Neuronal stem cell (in vitro differentiated cells): ENCODE measurements at regions not wholly inside any gene's neighbourhood (a gene's known extent, or its start where the extent isn't known, plus 50 kb on each side); places are given as distances from the start of the nearest gene placed in this dataset.

Source experiments
- DNase-seq: peaks from one replicate; pipeline ENCODE4 v3.0.0-alpha.2; 2013; ENCODE audit warnings: low spot score
- H2AFZ ChIP-seq: one replicate; pipeline ENCODE4 v1.6.1; 2013; ENCODE audit warnings: mild to moderate bottlenecking, low read length, inconsistent platforms
- H2AK5ac ChIP-seq: 2 replicates; pipeline ENCODE4 v1.6.1; 2013; ENCODE audit warnings: low read depth, mild to moderate bottlenecking, inconsistent platforms, low read length, moderate library complexity, mixed read lengths
- H2BK120ac ChIP-seq: 2 replicates; pipeline ENCODE4 v1.6.1; 2013; ENCODE audit warnings: low read depth, mild to moderate bottlenecking, inconsistent platforms, low read length, moderate library complexity, mixed read lengths
- H2BK12ac ChIP-seq: one replicate; pipeline ENCODE4 v1.6.1; 2013; ENCODE audit warnings: low read length, inconsistent platforms
- H2BK15ac ChIP-seq: 2 replicates; pipeline ENCODE4 v1.6.1; 2013; ENCODE audit warnings: mild to moderate bottlenecking, low read length, inconsistent platforms, mixed read lengths
- H2BK5ac ChIP-seq: one replicate; pipeline ENCODE4 v1.6.1; 2013; ENCODE audit warnings: inconsistent platforms, mild to moderate bottlenecking, low read length, moderate library complexity
- H3K14ac ChIP-seq: one replicate; pipeline ENCODE4 v1.6.1; 2013; ENCODE audit warnings: low read length, inconsistent platforms
- H3K18ac ChIP-seq: 2 replicates; pipeline ENCODE4 v1.6.1; 2013; ENCODE audit warnings: low read length, inconsistent platforms
- H3K23ac ChIP-seq: 2 replicates; pipeline ENCODE4 v1.6.1; 2013; ENCODE audit warnings: low read depth, mild to moderate bottlenecking, mixed read lengths, low read length, inconsistent platforms; ENCODE audit not compliant: poor library complexity
- H3K27ac ChIP-seq: replicated peaks from 3 replicates; pipeline ENCODE4 v1.5.1; 2013; ENCODE audit warnings: low read length, inconsistent platforms
- H3K27me3 ChIP-seq, 3 experiments: 2 replicates each; pipeline ENCODE4 v1.6.1; 2013; ENCODE audit warnings: low read length in 3 of 3, mild to moderate bottlenecking in 2 of 3, inconsistent platforms in 1 of 3, low read depth in 1 of 3, mixed read lengths in 1 of 3, moderate library complexity in 1 of 3; ENCODE audit not compliant: control insufficient read depth in 3 of 3, insufficient read depth in 3 of 3
- H3K36me3 ChIP-seq, 2 donors: replicated peaks in 1 of 2; 2 replicates each; pipeline ENCODE4 v1.6.1; 2013; ENCODE audit warnings: low read length in 2 of 2; ENCODE audit not compliant: control insufficient read depth in 2 of 2, insufficient read depth in 2 of 2
- H3K4ac ChIP-seq: 2 replicates; pipeline ENCODE4 v1.6.1; 2013; ENCODE audit warnings: inconsistent platforms, mild to moderate bottlenecking, low read length, moderate library complexity
- H3K4me1 ChIP-seq, 2 donors: 1 replicate in 1 of 2; 2 replicates in 1 of 2; pipeline ENCODE4 v1.6.1; 2013; ENCODE audit warnings: low read length in 2 of 2, low read depth in 1 of 2; ENCODE audit not compliant: control insufficient read depth in 2 of 2, insufficient read depth in 1 of 2
- H3K4me2 ChIP-seq: one replicate; pipeline ENCODE4 v1.6.1; 2013; ENCODE audit warnings: mild to moderate bottlenecking, low read length, inconsistent platforms; ENCODE audit not compliant: insufficient read depth, poor library complexity, severe bottlenecking
- H3K4me3 ChIP-seq, 2 donors: 2 replicates each; pipeline ENCODE4 v1.5.1; 2013; ENCODE audit warnings: low read length in 2 of 2, mild to moderate bottlenecking in 2 of 2, inconsistent platforms in 1 of 2, moderate library complexity in 1 of 2
- H3K79me1 ChIP-seq: one replicate; pipeline ENCODE4 v1.6.1; 2013; ENCODE audit warnings: low read depth, mild to moderate bottlenecking, inconsistent platforms, low read length, moderate library complexity
- H3K9ac ChIP-seq: one replicate; pipeline ENCODE4 v1.6.1; 2013; ENCODE audit warnings: mild to moderate bottlenecking, low read depth, low read length, inconsistent platforms; ENCODE audit not compliant: poor library complexity
- H3K9me3 ChIP-seq, 2 donors: replicated peaks in 1 of 2; 2 replicates each; pipeline versions ENCODE3 to v1.6.1; 2013; ENCODE audit warnings: low read length in 2 of 2, mild to moderate bottlenecking in 2 of 2, inconsistent platforms in 1 of 2, low read depth in 1 of 2, mixed read lengths in 1 of 2, moderate library complexity in 1 of 2; ENCODE audit not compliant: control insufficient read depth in 2 of 2, insufficient read depth in 1 of 2
- H4K8ac ChIP-seq: one replicate; pipeline ENCODE4 v1.6.1; 2013; ENCODE audit warnings: low read depth, mild to moderate bottlenecking, inconsistent platforms, low read length, moderate library complexity
- H4K91ac ChIP-seq: one replicate; pipeline ENCODE4 v1.6.1; 2013; ENCODE audit warnings: low read length, low read depth, mild to moderate bottlenecking, inconsistent platforms; ENCODE audit not compliant: poor library complexity
- WGBS, 2 donors: extraction: QIAGEN DNeasy Blood & Tissue Kit; methylation state at CpG; one replicate each; pipeline ENCODE4 v1.1.7; 2013; ENCODE audit warnings: missing lambda C conversion rate in 2 of 2, mixed read lengths in 1 of 2; ENCODE audit not compliant: insufficient read length in 2 of 2, insufficient replicate concordance in 1 of 2; ENCODE audit errors: extremely low coverage in 2 of 2; 5-methylcytosine and 5-hydroxymethylcytosine counted together

GRCh38 chr12:103097496-103097895, 140.0 kb downstream of the ASCL1 start:
- Histone ChIP-seq H3K27me3 (no peaks in the 10 kb centered on the region), H3K4ac (no peak overlapping the region), H4K8ac (no peak overlapping the region), H2BK15ac (no peak overlapping the region), H2BK12ac (no peak overlapping the region), H3K4me2 (no peak overlapping the region), H4K91ac (no peak overlapping the region), H3K14ac (no peak overlapping the region), H3K79me1 (no peaks in the 10 kb centered on the region), H3K4me1 (peaks cover 0 to 5% of the 10 kb centered on the region in 2 donors), H3K9ac (no peak overlapping the region), H3K4me3 (no peak overlapping the region), H2AK5ac (no peak overlapping the region), H2AFZ (no peak overlapping the region), H2BK5ac (no peak overlapping the region), H3K18ac (no peak overlapping the region), H3K9me3 (no peaks in the 10 kb centered on the region), H3K23ac (no peak overlapping the region), H2BK120ac (no peak overlapping the region), H3K36me3 (no peaks in the 10 kb centered on the region), H3K27ac (no peak overlapping the region)
- no CpG with 5 or more reads among the region's 2 CpGs for WGBS, 2 donors
- no peak for DNase-seq

GRCh38 chr12:103100257-103100831, 142.9 kb downstream of the ASCL1 start:
- Histone ChIP-seq H4K91ac (no peak overlapping the region), H3K27me3 (no peaks in the 10 kb centered on the region), H3K27ac (peak overlapping the region; percentile 4), H2BK15ac (no peak overlapping the region), H2BK5ac (no peak overlapping the region), H2BK120ac (no peak overlapping the region), H3K4ac (no peak overlapping the region), H3K4me2 (no peak overlapping the region), H3K14ac (no peak overlapping the region), H4K8ac (no peak overlapping the region), H3K4me1 (peaks cover 0 to 3% of the 10 kb centered on the region in 2 donors), H2AK5ac (no peak overlapping the region), H3K9me3 (no peaks in the 10 kb centered on the region), H3K36me3 (no peaks in the 10 kb centered on the region), H2AFZ (no peak overlapping the region), H3K9ac (no peak overlapping the region), H3K23ac (no peak overlapping the region), H3K4me3 (no peak overlapping the region), H2BK12ac (no peak overlapping the region), H3K79me1 (no peaks in the 10 kb centered on the region), H3K18ac (no peak overlapping the region)
- no CpG with 5 or more reads among the region's 11 CpGs for WGBS, 2 donors
- peak; percentile 33 for DNase-seq

- Histone ChIP-seq H3K14ac (no peak overlapping the region), H2AFZ (no peak overlapping the region), H3K27me3 (no peaks in the 10 kb centered on the region), H3K23ac (no peak overlapping the region), H4K8ac (no peak overlapping the region), H2BK15ac (no peak overlapping the region), H3K9ac (no peak overlapping the region), H3K9me3 (no peaks in the 10 kb centered on the region), H3K4ac (no peak overlapping the region), H2BK120ac (no peak overlapping the region), H4K91ac (no peak overlapping the region), H3K27ac (no peak overlapping the region), H3K18ac (no peak overlapping the region), H3K4me3 (no peak overlapping the region), H2BK5ac (no peak overlapping the region), H3K4me1 (peaks cover 0 to 3% of the 10 kb centered on the region in 2 donors), H3K4me2 (no peak overlapping the region), H2AK5ac (no peak overlapping the region), H3K79me1 (no peaks in the 10 kb centered on the region), H2BK12ac (no peak overlapping the region), H3K36me3 (no peaks in the 10 kb centered on the region)
- WGBS, 2 donors, result no CpG with 5 or more reads among the region's 2 CpGs
- no peak for DNase-seq
These were observed 144.8 kb downstream of the ASCL1 start for GRCh38 chr12:103102225-103102744.

GRCh38 chr12:103105971-103106597, 148.6 kb downstream of the ASCL1 start:
- Histone ChIP-seq H2AFZ (no peak overlapping the region), H3K4me2 (no peak overlapping the region), H4K8ac (no peak overlapping the region), H2BK15ac (no peak overlapping the region), H4K91ac (no peak overlapping the region), H3K18ac (no peak overlapping the region), H2BK5ac (no peak overlapping the region), H3K4ac (no peak overlapping the region), H3K27ac (no peak overlapping the region), H3K79me1 (no peaks in the 10 kb centered on the region), H3K14ac (no peak overlapping the region), H2AK5ac (no peak overlapping the region), H2BK12ac (no peak overlapping the region), H3K9ac (no peak overlapping the region), H2BK120ac (no peak overlapping the region), H3K4me3 (no peak overlapping the region), H3K9me3 (no peaks in the 10 kb centered on the region), H3K23ac (no peak overlapping the region), H3K27me3 (no peaks in the 10 kb centered on the region), H3K4me1 (no peaks in the 10 kb centered on the region), H3K36me3 (no peaks in the 10 kb centered on the region)
- WGBS, 2 donors, result no CpG with 5 or more reads among the region's 2 CpGs
- no peak for DNase-seq
